ENCODE measurements at regions not wholly inside any gene's neighbourhood (a gene's known extent, or its start where the extent isn't known, plus 50 kb on each side); places are given as distances from the start of the nearest gene placed in this dataset.

- TF ChIP-seq POLR2A (IDR thresholded peaks at IDR 0.05) = no peak
- TF ChIP-seq CTCF (IDR thresholded peaks at IDR 0.05) = no peak
- TF ChIP-seq POLR2AphosphoS5 (IDR thresholded peaks at IDR 0.05) = no peak
These were observed 55.6 kb downstream of the RHOXF2B start for GRCh38 chrX:120021927-120022326.
